ENCODE measurements at regions not wholly inside any gene's neighbourhood (a gene's known extent, or its start where the extent isn't known, plus 50 kb on each side); places are given as distances from the start of the nearest gene placed in this dataset.

GRCh38 chr2:103879101-103879500 lies 974.8 kb upstream of the POU3F3 start:
- no peak overlapping the region for H4K91ac ChIP-seq (ENCODE audit: insufficient read length, low read depth, low read length)
- no peaks in the 10 kb centered on the region; the same call in 1 of the 2 replicates for H3K4me1 ChIP-seq (ENCODE audit: insufficient read depth, low read length)
- WGBS (ENCODE audit: extremely low coverage, insufficient read length, low lambda C conversion rate) = no CpG with 5 or more reads among the region's 1 CpG
- H4K5ac ChIP-seq (ENCODE audit: insufficient read length, low read depth, low read length) = no peak overlapping the region
- TF ChIP-seq CTCF (conservative IDR thresholded peaks at IDR 0.05) = no peak
- H3K9me3 ChIP-seq (ENCODE audit: control insufficient read depth, low read depth, low read length) = no peaks in the 10 kb centered on the region
- no peak overlapping the region for H2BK5ac ChIP-seq (ENCODE audit: insufficient read length, low read length)
- H2BK15ac ChIP-seq (ENCODE audit: low read depth, low read length) = no peak overlapping the region
- H2BK20ac ChIP-seq (ENCODE audit: low read depth, low read length, poor library complexity, severe bottlenecking) = no peak overlapping the region
- Mint-ChIP-seq H3K27me3 (ENCODE audit: low read depth) (no peaks in the 10 kb centered on the region; the same call in 1 of the 2 replicates), H3K4me3 (no peak overlapping the region), H3K9me3 (no peaks in the 10 kb centered on the region), H3K36me3 (ENCODE audit: insufficient read depth in 1 of 3, low read depth in 3 of 3) (no peaks in the 10 kb centered on the region), H3K27ac (no peak overlapping the region), H3K4me1 (peaks cover 15 to 20% of the 10 kb centered on the region in 2 experiments)
- H3K23ac ChIP-seq (ENCODE audit: insufficient read length, low read depth, low read length) = no peak overlapping the region
- no peak overlapping the region for H3K14ac ChIP-seq (ENCODE audit: insufficient read depth, low read length)
- no peaks in the 10 kb centered on the region; the same call in 1 of the 2 replicates for H3K27me3 ChIP-seq (ENCODE audit: insufficient read depth, low read length)
- H3K56ac ChIP-seq (ENCODE audit: insufficient read length, low read depth, low read length) = no peak overlapping the region
- no peaks in the 10 kb centered on the region for H3K79me1 ChIP-seq (ENCODE audit: insufficient read depth, low read depth, low read length, poor library complexity, severe bottlenecking)
- H3K9ac ChIP-seq (ENCODE audit: extremely low read depth, insufficient read length, low read length) = no peak overlapping the region
- H3K27ac ChIP-seq (ENCODE audit: insufficient read length, low read depth, low read length) = no peak overlapping the region
- no peak overlapping the region for H4K8ac ChIP-seq (replicated peaks; ENCODE audit: insufficient read length, low read depth, low read length)
- H2AFZ ChIP-seq (ENCODE audit: low read length) = no peak overlapping the region
- no peak overlapping the region for H3K4me2 ChIP-seq (ENCODE audit: insufficient read depth, insufficient read length, low read length)
- no peak overlapping the region for H3K4ac ChIP-seq (ENCODE audit: low read depth, low read length)
- no peak overlapping the region for H2BK120ac ChIP-seq (ENCODE audit: low read depth, low read length, poor library complexity, severe bottlenecking)
- H3K23me2 ChIP-seq (ENCODE audit: insufficient read length, low read depth, low read length, poor library complexity, severe bottlenecking) = no peaks in the 10 kb centered on the region
- H2BK12ac ChIP-seq (ENCODE audit: insufficient read length, low read depth, low read length) = no peak overlapping the region
- H3T11ph ChIP-seq (ENCODE audit: low read length) = no peak overlapping the region
- H4K20me1 ChIP-seq (ENCODE audit: control insufficient read depth, insufficient read depth, insufficient read length) = no peaks in the 10 kb centered on the region
- DNase-seq = no peak
- H3K79me2 ChIP-seq (ENCODE audit: insufficient read depth, low read length) = no peaks in the 10 kb centered on the region
- H2AK5ac ChIP-seq (ENCODE audit: insufficient read length, low read length) = no peak overlapping the region
- no peak overlapping the region for H3K18ac ChIP-seq (ENCODE audit: insufficient read length, low read depth, low read length)

Data from H9 (cell line).